HG03565 (cell line): ENCODE measurements at regions not wholly inside any gene's neighbourhood (a gene's known extent, or its start where the extent isn't known, plus 50 kb on each side); places are given as distances from the start of the nearest gene placed in this dataset.

ENCODE experiments used
- ATAC-seq: cut with Tn5 transposase; IDR thresholded peaks from one replicate; pipeline ENCODE4 v1.9.1; 2021; ENCODE audit warnings: mild to moderate bottlenecking, moderate library complexity; ENCODE audit not compliant: unreplicated experiment

- no peak for ATAC-seq
Observed at GRCh38 chr15:31261266-31262142, 65.1 kb upstream of the KLF13 start.

- no peak for ATAC-seq
Observed at GRCh38 chr15:31262143-31262530, 64.5 kb upstream of the KLF13 start.

GRCh38 chr15:31262901-31263671 is 63.5 kb upstream of the KLF13 start:
- ATAC-seq = no peak

- ATAC-seq = no peak
Observed at GRCh38 chr15:31263751-31264558, 62.7 kb upstream of the KLF13 start.

GRCh38 chr15:31264559-31265089 is 62.0 kb upstream of the KLF13 start:
- no peak for ATAC-seq

GRCh38 chr15:31265090-31265870 is 61.4 kb upstream of the KLF13 start:
- no peak for ATAC-seq

- peak; percentile 52 for ATAC-seq
Observed at GRCh38 chr15:31265871-31266711, 60.5 kb upstream of the KLF13 start.

- no peak for ATAC-seq
Observed at GRCh38 chr15:31266712-31267111, 59.9 kb upstream of the KLF13 start.

- no peak for ATAC-seq
Observed at GRCh38 chr15:31267161-31268107, 59.2 kb upstream of the KLF13 start.

GRCh38 chr15:31268108-31268501 is 58.5 kb upstream of the KLF13 start:
- no peak for ATAC-seq

- no peak for ATAC-seq
Observed at GRCh38 chr15:31268911-31269784, 57.5 kb upstream of the KLF13 start.

- ATAC-seq = no peak
Observed at GRCh38 chr15:31269816-31270575, 56.6 kb upstream of the KLF13 start.

- no peak for ATAC-seq
Observed at GRCh38 chr15:31270767-31271166, 55.9 kb upstream of the KLF13 start.

GRCh38 chr15:31271224-31271635 is 55.4 kb upstream of the KLF13 start:
- ATAC-seq = no peak

GRCh38 chr15:31271711-31272557 is 54.7 kb upstream of the KLF13 start:
- ATAC-seq = no peak
